Fibroblast of lung (primary cell): ENCODE measurements at regions not wholly inside any gene's neighbourhood (a gene's known extent, or its start where the extent isn't known, plus 50 kb on each side); places are given as distances from the start of the nearest gene placed in this dataset.

ENCODE experiments used
- DNase-seq, 2 donors: peaks; one replicate each; pipeline versions ENCODE4 v3.0.0 to v3.0.0-alpha.2; 2010; ENCODE audit warnings: low read depth in 2 of 2
- H2AFZ ChIP-seq: 2 replicates; pipeline ENCODE4 v1.5.1; 2012; ENCODE audit warnings: low read length, control low read depth, inconsistent platforms
- H3K27ac ChIP-seq: 2 replicates; pipeline ENCODE4 v1.5.1; 2011; ENCODE audit warnings: low read length, control low read depth; ENCODE audit not compliant: insufficient read depth
- H3K27me3 ChIP-seq: 2 replicates; pipeline ENCODE4 v1.5.1; 2011; ENCODE audit warnings: mild to moderate bottlenecking, low read length; ENCODE audit not compliant: control insufficient read depth, insufficient read depth
- H3K36me3 ChIP-seq: 2 replicates; pipeline ENCODE4 v1.5.1; 2011; ENCODE audit warnings: low read length; ENCODE audit not compliant: control insufficient read depth, insufficient read depth
- H3K4me1 ChIP-seq: 2 replicates; pipeline ENCODE4 v1.5.1; 2011; ENCODE audit warnings: low read length; ENCODE audit not compliant: control insufficient read depth, insufficient read depth; ENCODE audit errors: extremely low read depth
- H3K4me2 ChIP-seq: 2 replicates; pipeline ENCODE4 v1.5.1; 2011; ENCODE audit warnings: low read length, control low read depth; ENCODE audit not compliant: insufficient read depth; ENCODE audit errors: extremely low read depth
- H3K4me3 ChIP-seq, 4 experiments: fragments of 200-600 bp in 1 of 4; sonication (generic) in 1 of 4; replicated peaks in 1 of 4; 2 replicates each; pipeline ENCODE4 v1.5.1; 2011 to 2016; ENCODE audit warnings: low read length in 4 of 4, low read depth in 3 of 4, mild to moderate bottlenecking in 3 of 4, control low read depth in 2 of 4, inconsistent platforms in 1 of 4, mixed read lengths in 1 of 4; ENCODE audit not compliant: insufficient read depth in 1 of 4; ENCODE audit errors: control extremely low read depth in 1 of 4
- H3K79me2 ChIP-seq: 2 replicates; pipeline ENCODE4 v1.5.1; 2012; ENCODE audit warnings: mild to moderate bottlenecking, low read length, inconsistent platforms; ENCODE audit not compliant: control insufficient read depth, insufficient read depth
- H3K9ac ChIP-seq: 2 replicates; pipeline ENCODE4 v1.5.1; 2011; ENCODE audit warnings: mild to moderate bottlenecking, low read length, control low read depth; ENCODE audit not compliant: insufficient read depth
- H3K9me3 ChIP-seq: 2 replicates; pipeline ENCODE4 v1.5.1; 2012; ENCODE audit warnings: low read depth, low read length; ENCODE audit not compliant: control insufficient read depth, insufficient read depth
- H4K20me1 ChIP-seq: 2 replicates; pipeline ENCODE4 v1.5.1; 2011; ENCODE audit warnings: low read length; ENCODE audit not compliant: control insufficient read depth, insufficient read depth; ENCODE audit errors: extremely low read depth
- EZH2 ChIP-seq: IDR thresholded peaks from 2 replicates; pipeline ENCODE4 v1.5.1; 2012; ENCODE audit warnings: low read length, control low read depth, mild to moderate bottlenecking; ENCODE audit errors: missing control alignments
- TF ChIP-seq, protein P1 (sequence below), 2 donors: IDR thresholded peaks in 1 of 2; conservative IDR thresholded peaks in 1 of 2; 1 replicate in 1 of 2; 2 replicates in 1 of 2; pipeline ENCODE4 v1.5.1; 2011 to 2012; ENCODE audit warnings: low read length in 2 of 2, control low read depth in 1 of 2, inconsistent platforms in 1 of 2, low read depth in 1 of 2, mild to moderate bottlenecking in 1 of 2

DNA sequence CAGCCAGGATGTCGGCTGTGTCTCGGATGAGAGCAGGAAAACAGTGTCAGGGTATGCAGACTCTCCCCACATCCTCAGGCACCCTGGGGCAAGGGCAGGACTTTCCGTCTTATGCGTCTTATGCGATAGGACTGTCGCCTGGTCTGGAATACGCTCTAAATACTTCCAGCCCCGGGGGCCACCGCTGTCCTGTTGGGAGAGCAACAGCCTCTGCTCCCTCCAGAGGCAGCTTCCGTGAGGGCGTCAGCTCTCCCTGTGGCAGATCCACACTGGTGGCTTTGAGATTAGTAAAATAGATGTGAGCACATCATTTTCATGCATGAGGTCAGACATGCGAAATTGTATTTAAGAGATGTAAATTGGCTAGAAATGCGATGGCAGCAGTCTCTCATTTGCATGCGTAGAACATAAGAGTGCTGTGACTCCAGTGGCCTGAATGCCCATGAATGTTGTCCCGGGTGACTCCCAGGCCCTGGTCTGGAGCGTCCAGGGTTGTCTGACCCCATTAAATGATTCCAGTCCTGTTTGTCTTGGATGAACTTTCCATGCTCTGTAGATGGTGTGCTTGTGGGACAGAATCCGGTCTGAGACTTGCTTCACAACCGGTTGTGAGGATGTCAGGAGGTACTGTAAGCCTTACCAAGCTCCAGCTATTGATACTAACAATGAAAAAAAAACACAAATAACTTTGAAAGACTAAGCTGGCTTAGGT lies 228.2 kb downstream of the SYK start:
- Histone ChIP-seq H4K20me1 (no peaks in the 10 kb centered on the region), H3K27me3 (peaks cover 6% of the 10 kb centered on the region), H3K4me3 (no peak overlapping the region), H3K36me3 (no peaks in the 10 kb centered on the region), H3K9me3 (no peaks in the 10 kb centered on the region), H2AFZ (no peak overlapping the region), H3K27ac (no peak overlapping the region), H3K4me1 (no peaks in the 10 kb centered on the region), H3K79me2 (no peaks in the 10 kb centered on the region), H3K4me2 (no peak overlapping the region), H3K9ac (no peak overlapping the region)
- DNase-seq, result no peak
- TF ChIP-seq, protein P1, sequence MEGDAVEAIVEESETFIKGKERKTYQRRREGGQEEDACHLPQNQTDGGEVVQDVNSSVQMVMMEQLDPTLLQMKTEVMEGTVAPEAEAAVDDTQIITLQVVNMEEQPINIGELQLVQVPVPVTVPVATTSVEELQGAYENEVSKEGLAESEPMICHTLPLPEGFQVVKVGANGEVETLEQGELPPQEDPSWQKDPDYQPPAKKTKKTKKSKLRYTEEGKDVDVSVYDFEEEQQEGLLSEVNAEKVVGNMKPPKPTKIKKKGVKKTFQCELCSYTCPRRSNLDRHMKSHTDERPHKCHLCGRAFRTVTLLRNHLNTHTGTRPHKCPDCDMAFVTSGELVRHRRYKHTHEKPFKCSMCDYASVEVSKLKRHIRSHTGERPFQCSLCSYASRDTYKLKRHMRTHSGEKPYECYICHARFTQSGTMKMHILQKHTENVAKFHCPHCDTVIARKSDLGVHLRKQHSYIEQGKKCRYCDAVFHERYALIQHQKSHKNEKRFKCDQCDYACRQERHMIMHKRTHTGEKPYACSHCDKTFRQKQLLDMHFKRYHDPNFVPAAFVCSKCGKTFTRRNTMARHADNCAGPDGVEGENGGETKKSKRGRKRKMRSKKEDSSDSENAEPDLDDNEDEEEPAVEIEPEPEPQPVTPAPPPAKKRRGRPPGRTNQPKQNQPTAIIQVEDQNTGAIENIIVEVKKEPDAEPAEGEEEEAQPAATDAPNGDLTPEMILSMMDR (conservative IDR thresholded peaks at IDR 0.05 in 1 of 2, IDR thresholded peaks at IDR 0.05 in 1 of 2; ENCODE audit: low read depth in 1 of 2, low read length in 2 of 2), result no peak
- TF ChIP-seq EZH2, result no peak

DNA sequence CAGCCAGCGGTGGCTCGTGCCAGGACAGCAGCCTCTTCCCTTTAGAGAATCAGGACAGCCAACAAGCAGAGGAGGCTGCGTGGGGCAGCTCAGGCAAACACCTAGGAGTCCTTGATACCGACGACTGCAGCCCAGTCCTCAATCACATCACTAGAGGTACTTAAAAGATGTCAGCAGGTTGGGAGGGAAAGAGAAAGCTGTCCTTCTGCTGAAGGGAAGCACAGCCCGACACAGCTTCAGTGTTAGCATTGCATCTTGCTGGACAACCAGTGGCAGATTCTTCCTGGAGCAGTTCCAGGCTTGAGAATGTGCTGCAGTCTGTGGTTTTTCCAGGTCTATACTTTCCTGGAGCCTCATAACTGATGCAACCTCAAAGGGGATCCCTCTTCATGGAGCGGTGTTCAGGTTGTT lies 230.5 kb downstream of the SYK start:
- DNase-seq, result no peak
- no peaks in the 10 kb centered on the region for H3K36me3 ChIP-seq
- no peak for TF ChIP-seq EZH2
- TF ChIP-seq, protein P1 (conservative IDR thresholded peaks at IDR 0.05 in 1 of 2, IDR thresholded peaks at IDR 0.05 in 1 of 2; ENCODE audit: low read depth in 1 of 2, low read length in 2 of 2), result no peak
- no peak overlapping the region for H3K9ac ChIP-seq
- H2AFZ ChIP-seq, result no peak overlapping the region
- peaks cover 3% of the 10 kb centered on the region for H3K4me1 ChIP-seq
- no peaks in the 10 kb centered on the region for H3K9me3 ChIP-seq
- H3K27me3 ChIP-seq, result peaks cover 4% of the 10 kb centered on the region
- H3K27ac ChIP-seq, result no peak overlapping the region
- H3K79me2 ChIP-seq, result no peaks in the 10 kb centered on the region
- no peak overlapping the region for H3K4me2 ChIP-seq
- no peaks in the 10 kb centered on the region for H4K20me1 ChIP-seq
- H3K4me3 ChIP-seq, result no peak overlapping the region

DNA sequence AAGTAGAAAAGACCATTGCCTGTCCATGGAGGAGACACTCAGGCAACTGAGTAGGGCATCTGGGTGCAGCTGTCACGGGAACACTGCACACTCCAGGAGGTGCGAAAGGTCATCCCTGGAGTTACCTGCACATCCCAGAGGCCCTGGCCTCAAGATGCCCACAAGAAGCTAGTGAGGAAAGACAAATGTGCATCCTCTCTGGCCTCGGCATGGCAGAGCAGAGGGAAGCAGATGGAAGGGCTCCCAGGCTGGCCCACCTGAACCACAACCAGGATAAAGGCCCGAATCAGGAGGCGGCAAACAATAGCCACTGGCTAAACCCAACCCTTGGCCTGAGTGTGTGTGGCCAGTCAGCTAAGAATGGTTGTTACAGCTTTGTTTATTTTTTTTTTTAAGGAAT lies 231.7 kb downstream of the SYK start:
- TF ChIP-seq, protein P1 (conservative IDR thresholded peaks at IDR 0.05 in 1 of 2, IDR thresholded peaks at IDR 0.05 in 1 of 2; ENCODE audit: low read depth in 1 of 2, low read length in 2 of 2), result no peak
- no peak for TF ChIP-seq EZH2
- Histone ChIP-seq H3K4me3 (no peak overlapping the region), H3K4me1 (peaks cover 12% of the 10 kb centered on the region), H3K27ac (no peak overlapping the region), H3K36me3 (no peaks in the 10 kb centered on the region), H3K79me2 (no peaks in the 10 kb centered on the region), H3K4me2 (no peak overlapping the region), H4K20me1 (no peaks in the 10 kb centered on the region), H3K27me3 (peaks cover 4% of the 10 kb centered on the region), H2AFZ (no peak overlapping the region), H3K9me3 (no peaks in the 10 kb centered on the region), H3K9ac (no peak overlapping the region)
- DNase-seq, result no peak
